ENCODE measurements at regions not wholly inside any gene's neighbourhood (a gene's known extent, or its start where the extent isn't known, plus 50 kb on each side); places are given as distances from the start of the nearest gene placed in this dataset.

GRCh38 chr7:25854608-25855497 lies 297.1 kb upstream of the NFE2L3 start:
- peak; percentile 90 for DNase-seq
- Histone ChIP-seq H3K9me3 (no peaks in the 10 kb centered on the region), H3K27ac (peak overlapping the region; percentile 66 to 78), H3K36me3 (ENCODE audit: low read depth, missing control alignments) (no peaks in the 10 kb centered on the region), H3K4me3 (no peak overlapping the region), H3K4me1 (peaks cover 42% of the 10 kb centered on the region), H3K27me3 (peaks cover 5% of the 10 kb centered on the region)
- no peak for TF ChIP-seq POLR2A (IDR thresholded peaks at IDR 0.05)
- TF ChIP-seq, protein P1, sequence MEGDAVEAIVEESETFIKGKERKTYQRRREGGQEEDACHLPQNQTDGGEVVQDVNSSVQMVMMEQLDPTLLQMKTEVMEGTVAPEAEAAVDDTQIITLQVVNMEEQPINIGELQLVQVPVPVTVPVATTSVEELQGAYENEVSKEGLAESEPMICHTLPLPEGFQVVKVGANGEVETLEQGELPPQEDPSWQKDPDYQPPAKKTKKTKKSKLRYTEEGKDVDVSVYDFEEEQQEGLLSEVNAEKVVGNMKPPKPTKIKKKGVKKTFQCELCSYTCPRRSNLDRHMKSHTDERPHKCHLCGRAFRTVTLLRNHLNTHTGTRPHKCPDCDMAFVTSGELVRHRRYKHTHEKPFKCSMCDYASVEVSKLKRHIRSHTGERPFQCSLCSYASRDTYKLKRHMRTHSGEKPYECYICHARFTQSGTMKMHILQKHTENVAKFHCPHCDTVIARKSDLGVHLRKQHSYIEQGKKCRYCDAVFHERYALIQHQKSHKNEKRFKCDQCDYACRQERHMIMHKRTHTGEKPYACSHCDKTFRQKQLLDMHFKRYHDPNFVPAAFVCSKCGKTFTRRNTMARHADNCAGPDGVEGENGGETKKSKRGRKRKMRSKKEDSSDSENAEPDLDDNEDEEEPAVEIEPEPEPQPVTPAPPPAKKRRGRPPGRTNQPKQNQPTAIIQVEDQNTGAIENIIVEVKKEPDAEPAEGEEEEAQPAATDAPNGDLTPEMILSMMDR (IDR thresholded peaks at IDR 0.05): peak; percentile 66 to 72 (median 68)
- WGBS, 2 donors: 38 to 41% methylated on average over 20 of the region's 20 CpGs
- intact Hi-C loops (cut with DNase I; ENCODE audit: low total_unique reads): loop anchor here (5.0 kb wide), 2 partner anchors 288 to 463 kb away; no protein-coding TSS in a partner anchor

- TF ChIP-seq, protein P1 (IDR thresholded peaks at IDR 0.05): no peak
- TF ChIP-seq POLR2A (IDR thresholded peaks at IDR 0.05): no peak
- H3K27ac ChIP-seq: peak overlapping the region; percentile 12 to 63
- H3K4me1 ChIP-seq: peaks cover 30% of the 10 kb centered on the region
- DNase-seq: peak; percentile 17
- peak overlapping the region; percentile 49 to 62 for H3K4me3 ChIP-seq
- H3K9me3 ChIP-seq: no peaks in the 10 kb centered on the region
- H3K27me3 ChIP-seq: peaks cover 10% of the 10 kb centered on the region
- intact Hi-C loops (cut with DNase I; ENCODE audit: low total_unique reads): no loop called here
- 28 to 30% methylated on average over 22 of the region's 22 CpGs for WGBS, 2 donors
- no peaks in the 10 kb centered on the region for H3K36me3 ChIP-seq (ENCODE audit: low read depth, missing control alignments)
Observed at GRCh38 chr7:25855854-25856782, 295.9 kb upstream of the NFE2L3 start.

DNA sequence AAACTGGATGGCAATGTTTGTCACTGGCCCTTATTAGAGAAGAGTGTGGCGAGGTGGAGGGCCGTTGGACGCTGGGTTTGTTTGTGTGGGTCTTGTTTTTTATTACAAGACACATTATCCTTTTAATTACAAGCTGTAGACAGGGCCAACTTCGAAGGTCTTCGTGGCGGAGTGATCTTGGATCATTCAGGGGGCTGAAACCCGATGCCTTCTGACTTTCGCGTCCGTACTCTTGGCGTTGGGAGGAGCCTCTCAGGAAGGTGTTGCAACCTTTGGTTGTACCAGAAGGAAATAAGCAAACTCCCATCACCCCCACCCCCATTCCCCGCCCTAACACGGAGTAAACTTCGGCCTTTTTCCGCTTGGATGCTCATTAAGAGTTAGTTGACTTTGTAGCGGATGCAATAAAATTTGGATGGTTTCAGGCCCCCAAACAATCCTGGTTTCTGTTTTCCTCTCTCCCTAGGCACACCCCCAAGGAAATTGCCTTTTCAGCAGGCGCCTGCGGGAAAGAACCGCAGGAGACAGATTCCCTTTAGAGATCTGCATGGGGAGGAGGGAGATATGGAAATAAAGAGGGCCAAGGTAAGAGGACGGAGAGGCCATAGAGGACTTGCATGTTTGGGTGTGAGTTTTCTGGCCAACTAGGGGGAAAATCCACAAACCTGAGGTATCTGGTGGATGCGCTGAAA lies 294.5 kb upstream of the NFE2L3 start:
- whole genome bisulfite sequencing, 2 donors: 11 to 13% methylated on average over 21 of the region's 21 CpGs
- H3K9me3 ChIP-seq: no peaks in the 10 kb centered on the region
- intact Hi-C loops (cut with DNase I; ENCODE audit: low total_unique reads): no loop called here

DNA sequence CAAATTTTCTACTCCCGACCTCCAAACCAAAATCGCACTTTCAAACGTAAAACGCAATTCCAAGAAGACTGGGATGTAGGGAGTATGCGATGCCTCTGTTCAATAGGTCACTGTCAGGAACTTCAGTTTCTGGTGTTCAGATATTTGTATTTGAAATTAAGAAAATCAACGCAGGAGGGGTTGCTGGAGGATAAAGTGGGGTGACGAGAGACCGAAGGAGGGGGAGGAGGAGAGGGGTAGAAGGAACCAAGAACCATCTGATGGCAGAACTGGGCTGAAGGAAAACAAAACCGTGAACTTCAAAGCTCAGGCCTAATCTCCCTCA lies 293.8 kb upstream of the NFE2L3 start:
- H3K4me1 ChIP-seq: peaks cover 16% of the 10 kb centered on the region
- intact Hi-C loops (cut with DNase I; ENCODE audit: low total_unique reads): no loop called here
- peaks cover 10% of the 10 kb centered on the region for H3K27me3 ChIP-seq
- H3K9me3 ChIP-seq: no peaks in the 10 kb centered on the region
- H3K4me3 ChIP-seq: no peak overlapping the region
- no peaks in the 10 kb centered on the region for H3K36me3 ChIP-seq (ENCODE audit: low read depth, missing control alignments)
- 13 to 26% methylated on average over 9 of the region's 9 CpGs for WGBS, 2 donors
- TF ChIP-seq, protein P1 (IDR thresholded peaks at IDR 0.05): no peak
- TF ChIP-seq POLR2A (IDR thresholded peaks at IDR 0.05): no peak
- DNase-seq: no peak
- no peak overlapping the region for H3K27ac ChIP-seq

More for the DNA sequence above, 294.5 kb upstream of the NFE2L3 start:
- H3K36me3 ChIP-seq (ENCODE audit: low read depth, missing control alignments): no peaks in the 10 kb centered on the region
- peak overlapping the region; percentile 49 to 62 for H3K4me3 ChIP-seq
- H3K4me1 ChIP-seq: peaks cover 20% of the 10 kb centered on the region
- TF ChIP-seq POLR2A (IDR thresholded peaks at IDR 0.05): no peak
- TF ChIP-seq, protein P1 (IDR thresholded peaks at IDR 0.05): no peak
- peaks cover 10% of the 10 kb centered on the region for H3K27me3 ChIP-seq
- peak; percentile 38 for DNase-seq
- H3K27ac ChIP-seq: no peak overlapping the region

All from testis (tissue), 2 donors.